Loucy (cell line): ENCODE measurements at regions not wholly inside any gene's neighbourhood (a gene's known extent, or its start where the extent isn't known, plus 50 kb on each side); places are given as distances from the start of the nearest gene placed in this dataset.
A peak's percentile ranks its signal among the peaks of the same experiment; 100 is the strongest.

Source experiments
- H2AFZ ChIP-seq: fragments of 200-600 bp; sonication (generic); 2 replicates; pipeline ENCODE4 v1.6.0; 2016; ENCODE audit warnings: antibody characterized with exemption, mild to moderate bottlenecking, low read length, moderate library complexity
- H3F3A ChIP-seq: fragments of 200-600 bp; 2 replicates; pipeline ENCODE4 v1.6.0; 2016; ENCODE audit warnings: antibody characterized with exemption, low read depth, mild to moderate bottlenecking
- H3K27me3 ChIP-seq: fragments of 200-600 bp; sonication (generic); 2 replicates; pipeline ENCODE4 v1.6.1; 2014; ENCODE audit warnings: low read length, mild to moderate bottlenecking; ENCODE audit not compliant: insufficient read depth, poor library complexity, severe bottlenecking
- H3K36me3 ChIP-seq: fragments of 200-600 bp; sonication (generic); 2 replicates; pipeline ENCODE4 v1.6.1; 2016; ENCODE audit warnings: low read length; ENCODE audit not compliant: insufficient read depth
- H3K4me1 ChIP-seq: fragments of 200-600 bp; sonication (generic); 2 replicates; pipeline ENCODE4 v1.5.1; 2014; ENCODE audit warnings: low read length, mild to moderate bottlenecking; ENCODE audit not compliant: insufficient read depth, poor library complexity, severe bottlenecking
- H3K4me2 ChIP-seq: fragments of 200-600 bp; sonication (generic); 2 replicates; pipeline ENCODE4 v1.6.0; 2014; ENCODE audit warnings: antibody characterized with exemption, low read length, low read depth, mild to moderate bottlenecking; ENCODE audit not compliant: poor library complexity, severe bottlenecking
- H3K4me3 ChIP-seq: fragments of 200-600 bp; sonication (generic); 2 replicates; pipeline ENCODE4 v1.5.1; 2014; ENCODE audit warnings: low read length, mild to moderate bottlenecking, mixed read lengths; ENCODE audit not compliant: poor library complexity, severe bottlenecking
- H3K79me2 ChIP-seq: fragments of 200-600 bp; sonication (generic); 2 replicates; pipeline ENCODE4 v1.6.1; 2014; ENCODE audit warnings: low read length; ENCODE audit not compliant: insufficient read depth
- H3K9ac ChIP-seq: fragments of 200-600 bp; sonication (generic); 2 replicates; pipeline ENCODE4 v1.6.0; 2014; ENCODE audit warnings: mild to moderate bottlenecking, low read depth, low read length, moderate library complexity; ENCODE audit not compliant: poor library complexity, severe bottlenecking
- H3K9me2 ChIP-seq: fragments of 200-600 bp; sonication (generic); replicated peaks from 2 replicates; pipeline ENCODE4 v1.6.1; 2016; ENCODE audit warnings: low read depth, low read length, mixed read lengths
- H3K9me3 ChIP-seq: fragments of 200-600 bp; sonication (generic); 2 replicates; pipeline ENCODE4 v1.6.1; 2014; ENCODE audit warnings: mild to moderate bottlenecking, antibody characterized with exemption, low read length, low read depth; ENCODE audit not compliant: insufficient read depth
- H4K20me1 ChIP-seq: fragments of 200-600 bp; sonication (generic); 2 replicates; pipeline ENCODE4 v1.6.0; 2014; ENCODE audit warnings: antibody characterized with exemption, low read length, mild to moderate bottlenecking; ENCODE audit not compliant: insufficient read depth, poor library complexity, severe bottlenecking
- CTCF ChIP-seq: fragments of 200-600 bp; sonication (generic); conservative IDR thresholded peaks from 2 replicates; pipeline ENCODE4 v1.5.1; 2014; ENCODE audit warnings: mild to moderate bottlenecking, antibody characterized with exemption, low read length
- EZH2phosphoT487 ChIP-seq: fragments of 200-600 bp; IDR thresholded peaks from 2 replicates; pipeline ENCODE4 v1.6.1; 2018; ENCODE audit warnings: antibody characterized with exemption, mild to moderate bottlenecking, moderate library complexity, borderline replicate concordance

- H3K4me1 ChIP-seq: peaks cover 14% of the 10 kb centered on the region
- H4K20me1 ChIP-seq: no peaks in the 10 kb centered on the region
- H3K79me2 ChIP-seq: no peaks in the 10 kb centered on the region
- H3K4me3 ChIP-seq: no peak overlapping the region
- no peak overlapping the region for H2AFZ ChIP-seq
- H3K9me3 ChIP-seq: no peaks in the 10 kb centered on the region
- H3F3A ChIP-seq: no peaks in the 10 kb centered on the region
- H3K9ac ChIP-seq: no peak overlapping the region
- no peaks in the 10 kb centered on the region for H3K27me3 ChIP-seq
- no peaks in the 10 kb centered on the region for H3K9me2 ChIP-seq
- TF ChIP-seq EZH2phosphoT487 (no peak), CTCF (no peak)
- H3K36me3 ChIP-seq: no peaks in the 10 kb centered on the region
- H3K4me2 ChIP-seq: no peak overlapping the region
Measured at GRCh38 chr3:34038131-34038530, 239.7 kb downstream of the PDCD6IP start.

GRCh38 chr3:34046154-34046553 lies 247.7 kb downstream of the PDCD6IP start:
- Histone ChIP-seq H3K4me3 (no peak overlapping the region), H3K79me2 (no peaks in the 10 kb centered on the region), H4K20me1 (no peaks in the 10 kb centered on the region), H3K9me2 (no peaks in the 10 kb centered on the region), H2AFZ (no peak overlapping the region), H3K4me2 (no peak overlapping the region), H3K9ac (no peak overlapping the region), H3K9me3 (no peaks in the 10 kb centered on the region), H3K4me1 (peaks cover 23% of the 10 kb centered on the region), H3K36me3 (no peaks in the 10 kb centered on the region), H3K27me3 (no peaks in the 10 kb centered on the region), H3F3A (no peaks in the 10 kb centered on the region)
- TF ChIP-seq CTCF (no peak), EZH2phosphoT487 (no peak)

GRCh38 chr3:34053626-34054025 lies 255.2 kb downstream of the PDCD6IP start:
- H4K20me1 ChIP-seq: no peaks in the 10 kb centered on the region
- no peak overlapping the region for H3K4me2 ChIP-seq
- no peaks in the 10 kb centered on the region for H3K36me3 ChIP-seq
- H3K4me1 ChIP-seq: peaks cover 14% of the 10 kb centered on the region
- H3K9me2 ChIP-seq: no peaks in the 10 kb centered on the region
- no peaks in the 10 kb centered on the region for H3K9me3 ChIP-seq
- H3K9ac ChIP-seq: no peak overlapping the region
- H3K4me3 ChIP-seq: no peak overlapping the region
- TF ChIP-seq EZH2phosphoT487: no peak
- TF ChIP-seq CTCF: no peak
- H3K27me3 ChIP-seq: no peaks in the 10 kb centered on the region
- H3F3A ChIP-seq: no peaks in the 10 kb centered on the region
- no peaks in the 10 kb centered on the region for H3K79me2 ChIP-seq
- peak overlapping the region; percentile 20; the same call in 1 of the 2 replicates for H2AFZ ChIP-seq
